Endothelial cell of umbilical vein (primary cell): ENCODE measurements at regions not wholly inside any gene's neighbourhood (a gene's known extent, or its start where the extent isn't known, plus 50 kb on each side); places are given as distances from the start of the nearest gene placed in this dataset.

Experiments used
- BruUV-seq: library from RNA; stranded (reverse); fragments of 400-500 nt; replicated peaks from 2 replicates; lab custom pipeline; 2021; lab: Mats Ljungman, UMichigan
- CTCF ChIA-PET: fragments of 300-600, 350-600 bp; sonication (Branson Sonifier 250); formaldehyde crosslinking; loops from one replicate; lab custom pipeline; 2021; ENCODE audit warnings: antibody characterized with exemption, inconsistent platforms; lab: Charles Lee
- POLR2A ChIA-PET: fragments of 300-600, 350-600 bp; sonication (Branson Sonifier 250); formaldehyde crosslinking; loops from one replicate; lab custom pipeline; 2021; ENCODE audit warnings: antibody characterized with exemption, inconsistent platforms; lab: Charles Lee
- DNase-seq: peaks from one replicate; pipeline ENCODE4 v3.0.0-alpha.2; 2011; ENCODE audit warnings: low read depth, low spot score
- FAIRE-seq: peaks from 2 replicates; lab custom pipeline; 2011; peaks lifted over from hg19 to GRCh38; lab: Jason Lieb, UNC
- H2AFZ ChIP-seq: 2 replicates; pipeline ENCODE4 v1.6.0; 2012; ENCODE audit warnings: low read depth, low read length, control low read depth, inconsistent platforms
- H3K27ac ChIP-seq: 2 replicates; pipeline ENCODE4 v1.5.1; 2011; ENCODE audit warnings: low read depth, mild to moderate bottlenecking, control low read depth, low read length, moderate library complexity; ENCODE audit not compliant: insufficient read depth
- H3K27me3 ChIP-seq, 2 experiments: 2 replicates each; pipeline versions ENCODE4 v1.6.0 to v1.6.1; 2011; ENCODE audit warnings: low read length in 2 of 2, mixed read lengths in 1 of 2; ENCODE audit not compliant: control insufficient read depth in 2 of 2, insufficient read depth in 2 of 2
- H3K36me3 ChIP-seq, 2 experiments: 2 replicates in 1 of 2; 3 replicates in 1 of 2; pipeline ENCODE4 v1.5.1; 2011; ENCODE audit warnings: low read length in 2 of 2, mild to moderate bottlenecking in 1 of 2, moderate library complexity in 1 of 2; ENCODE audit not compliant: control insufficient read depth in 2 of 2, insufficient read depth in 2 of 2; ENCODE audit errors: extremely low read depth in 1 of 2
- H3K4me1 ChIP-seq: 3 replicates; pipeline ENCODE4 v1.5.1; 2011; ENCODE audit warnings: mild to moderate bottlenecking, low read length; ENCODE audit not compliant: control insufficient read depth, insufficient read depth; ENCODE audit errors: extremely low read depth
- H3K4me2 ChIP-seq: 2 replicates; pipeline ENCODE4 v1.6.1; 2011; ENCODE audit warnings: low read length, control low read depth, mixed read lengths; ENCODE audit not compliant: insufficient read depth
- H3K4me3 ChIP-seq, 3 experiments: fragments of 200-600 bp in 1 of 3; sonication (generic), shearing (Covaris generic) in 1 of 3; replicated peaks in 1 of 3; 2 replicates each; pipeline ENCODE4 v1.5.1; 2011 to 2016; ENCODE audit warnings: control low read depth in 3 of 3, low read length in 3 of 3, mild to moderate bottlenecking in 2 of 3, inconsistent platforms in 1 of 3, low read depth in 1 of 3, moderate library complexity in 1 of 3; ENCODE audit not compliant: insufficient read depth in 1 of 3
- H3K79me2 ChIP-seq: 2 replicates; pipeline ENCODE4 v1.6.0; 2012; ENCODE audit warnings: low read length, inconsistent platforms; ENCODE audit not compliant: control insufficient read depth, insufficient read depth
- H3K9ac ChIP-seq: replicated peaks from 2 replicates; pipeline ENCODE3; 2011; ENCODE audit warnings: low read length, control low read depth; ENCODE audit not compliant: insufficient read depth; ENCODE audit errors: extremely low read depth
- H3K9me1 ChIP-seq: replicated peaks from 3 replicates; pipeline ENCODE4 v1.6.0; 2011; ENCODE audit warnings: mild to moderate bottlenecking, low read length; ENCODE audit not compliant: control insufficient read depth, insufficient read depth; ENCODE audit errors: extremely low read depth
- H3K9me3 ChIP-seq: replicated peaks from 2 replicates; pipeline ENCODE4 v1.5.1; 2012; ENCODE audit warnings: low read length, inconsistent platforms; ENCODE audit not compliant: control insufficient read depth, insufficient read depth
- H4K20me1 ChIP-seq: replicated peaks from 2 replicates; pipeline ENCODE3; 2011; ENCODE audit warnings: mild to moderate bottlenecking, low read length; ENCODE audit not compliant: control insufficient read depth, insufficient read depth; ENCODE audit errors: extremely low read depth
- EZH2 ChIP-seq: IDR thresholded peaks from 2 replicates; pipeline ENCODE4 v1.6.1; 2012; ENCODE audit warnings: borderline replicate concordance, low read depth, mild to moderate bottlenecking, moderate library complexity, low read length, inconsistent platforms; ENCODE audit not compliant: severe bottlenecking
- FOS ChIP-seq: IDR thresholded peaks from 2 replicates; pipeline ENCODE4 v1.6.1; 2011; ENCODE audit warnings: mild to moderate bottlenecking, low read length, moderate library complexity, borderline replicate concordance; ENCODE audit not compliant: insufficient read depth
- GATA2 ChIP-seq: IDR thresholded peaks from 2 replicates; pipeline ENCODE4 v1.7.0; 2011; ENCODE audit warnings: low read depth, mild to moderate bottlenecking, moderate library complexity, mixed read lengths, low read length; ENCODE audit not compliant: insufficient read length, insufficient read depth
- JUN ChIP-seq: IDR thresholded peaks from 2 replicates; pipeline ENCODE4 v1.6.1; 2011; ENCODE audit warnings: borderline replicate concordance, low read depth; ENCODE audit not compliant: insufficient read length, insufficient read depth
- MAX ChIP-seq: IDR thresholded peaks from 2 replicates; pipeline ENCODE4 v1.6.1; 2011; ENCODE audit not compliant: insufficient read depth, insufficient read length
- MYC ChIP-seq: IDR thresholded peaks from one replicate; pipeline ENCODE4 v1.6.1; 2011; ENCODE audit warnings: mild to moderate bottlenecking, low read depth, low read length
- POLR2A ChIP-seq: IDR thresholded peaks from 2 replicates; pipeline ENCODE4 v1.6.1; 2012; ENCODE audit warnings: low read depth, mild to moderate bottlenecking, control low read depth, low read length
- POLR2AphosphoS5 ChIP-seq: IDR thresholded peaks from 2 replicates; pipeline ENCODE4 v1.6.1; 2012; ENCODE audit warnings: low read depth, mild to moderate bottlenecking, control low read depth, low read length, moderate library complexity; ENCODE audit not compliant: insufficient read depth
- dilution Hi-C: fragments of 300-500 bp; cut with MboI; formaldehyde crosslinking; loops from one replicate; pipeline ENCODE4 v1.15.0; 2019; ENCODE audit warnings: low sequenced_read_pairs; ENCODE audit not compliant: extremely low pct_ligation_motif_present
- intact Hi-C: fragments of 100-400 bp; cut with micrococcal nuclease; formaldehyde crosslinking; loops from one replicate; pipeline ENCODE4 v1.10.0; 2022
- TF ChIP-seq, protein P1 (sequence below), 2 donors: IDR thresholded peaks; 1 replicate in 1 of 2; 2 replicates in 1 of 2; pipeline ENCODE4 v1.5.1; 2011; ENCODE audit warnings: low read length in 2 of 2, mild to moderate bottlenecking in 2 of 2, moderate library complexity in 2 of 2, control low read depth in 1 of 2, inconsistent platforms in 1 of 2, low read depth in 1 of 2; ENCODE audit not compliant: insufficient read depth in 1 of 2; ENCODE audit errors: extremely low read depth in 1 of 2

DNA sequence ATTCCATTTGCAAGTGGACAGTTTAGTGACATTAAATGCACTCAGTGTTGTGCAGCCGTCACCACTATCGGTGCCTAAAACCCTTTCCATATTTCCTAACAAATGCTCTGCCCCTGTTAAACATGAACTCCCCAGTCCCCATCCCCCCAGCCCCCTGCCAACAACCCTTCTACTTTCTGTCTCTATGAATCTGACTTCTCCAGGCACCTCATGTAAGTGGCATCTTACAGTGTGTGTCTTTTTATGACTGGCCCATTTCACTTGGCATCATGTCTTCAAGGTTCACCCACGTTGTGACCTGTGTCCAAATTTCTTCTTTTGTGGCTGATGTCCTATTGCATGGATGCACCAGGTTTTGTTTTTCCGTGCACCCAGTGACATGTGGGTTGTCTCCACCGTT is 140.9 kb upstream of the GPC1 start:
- Histone ChIP-seq H3K9ac (no peak overlapping the region), H3K36me3 (no peaks in the 10 kb centered on the region), H3K9me1 (no peaks in the 10 kb centered on the region), H3K27ac (no peak overlapping the region), H4K20me1 (no peaks in the 10 kb centered on the region), H3K4me1 (no peaks in the 10 kb centered on the region), H2AFZ (no peak overlapping the region), H3K79me2 (no peaks in the 10 kb centered on the region), H3K27me3 (no peaks in the 10 kb centered on the region), H3K4me2 (no peak overlapping the region), H3K9me3 (no peaks in the 10 kb centered on the region), H3K4me3 (no peak overlapping the region)
- dilution Hi-C loops (no loop called here), intact Hi-C loops (no loop called here)
- no peak for TF ChIP-seq FOS
- no peak for TF ChIP-seq GATA2
- no peak for TF ChIP-seq MAX
- TF ChIP-seq, protein P1, sequence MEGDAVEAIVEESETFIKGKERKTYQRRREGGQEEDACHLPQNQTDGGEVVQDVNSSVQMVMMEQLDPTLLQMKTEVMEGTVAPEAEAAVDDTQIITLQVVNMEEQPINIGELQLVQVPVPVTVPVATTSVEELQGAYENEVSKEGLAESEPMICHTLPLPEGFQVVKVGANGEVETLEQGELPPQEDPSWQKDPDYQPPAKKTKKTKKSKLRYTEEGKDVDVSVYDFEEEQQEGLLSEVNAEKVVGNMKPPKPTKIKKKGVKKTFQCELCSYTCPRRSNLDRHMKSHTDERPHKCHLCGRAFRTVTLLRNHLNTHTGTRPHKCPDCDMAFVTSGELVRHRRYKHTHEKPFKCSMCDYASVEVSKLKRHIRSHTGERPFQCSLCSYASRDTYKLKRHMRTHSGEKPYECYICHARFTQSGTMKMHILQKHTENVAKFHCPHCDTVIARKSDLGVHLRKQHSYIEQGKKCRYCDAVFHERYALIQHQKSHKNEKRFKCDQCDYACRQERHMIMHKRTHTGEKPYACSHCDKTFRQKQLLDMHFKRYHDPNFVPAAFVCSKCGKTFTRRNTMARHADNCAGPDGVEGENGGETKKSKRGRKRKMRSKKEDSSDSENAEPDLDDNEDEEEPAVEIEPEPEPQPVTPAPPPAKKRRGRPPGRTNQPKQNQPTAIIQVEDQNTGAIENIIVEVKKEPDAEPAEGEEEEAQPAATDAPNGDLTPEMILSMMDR (IDR thresholded peaks at IDR 0.05; ENCODE audit: extremely low read depth in 1 of 2, insufficient read depth in 1 of 2, low read depth in 1 of 2, low read length in 2 of 2): no peak
- TF ChIP-seq POLR2A: no peak
- TF ChIP-seq JUN: no peak
- no peak for TF ChIP-seq MYC
- TF ChIP-seq EZH2: no peak
- TF ChIP-seq POLR2AphosphoS5: no peak
- FAIRE-seq: no peak
- CTCF ChIA-PET: no interaction called here
- no peak for DNase-seq
- POLR2A ChIA-PET: no interaction called here
- BruUV-seq: no TSS peak
